NCI-H1092 (cell line): ENCODE measurements at regions not wholly inside any gene's neighbourhood (a gene's known extent, or its start where the extent isn't known, plus 50 kb on each side); places are given as distances from the start of the nearest gene placed in this dataset.
A peak's percentile ranks its signal among the peaks of the same experiment; 100 is the strongest.
"Not testable (repeated sequence)": the region's sequence is repeated elsewhere in the genome, so short reads cannot be mapped to it uniquely, and the experiment has no call there.

ENCODE experiments used
- DNase-seq: peaks from one replicate; lab custom pipeline; 2025; lab: John Stamatoyannopoulos, UW

DNA sequence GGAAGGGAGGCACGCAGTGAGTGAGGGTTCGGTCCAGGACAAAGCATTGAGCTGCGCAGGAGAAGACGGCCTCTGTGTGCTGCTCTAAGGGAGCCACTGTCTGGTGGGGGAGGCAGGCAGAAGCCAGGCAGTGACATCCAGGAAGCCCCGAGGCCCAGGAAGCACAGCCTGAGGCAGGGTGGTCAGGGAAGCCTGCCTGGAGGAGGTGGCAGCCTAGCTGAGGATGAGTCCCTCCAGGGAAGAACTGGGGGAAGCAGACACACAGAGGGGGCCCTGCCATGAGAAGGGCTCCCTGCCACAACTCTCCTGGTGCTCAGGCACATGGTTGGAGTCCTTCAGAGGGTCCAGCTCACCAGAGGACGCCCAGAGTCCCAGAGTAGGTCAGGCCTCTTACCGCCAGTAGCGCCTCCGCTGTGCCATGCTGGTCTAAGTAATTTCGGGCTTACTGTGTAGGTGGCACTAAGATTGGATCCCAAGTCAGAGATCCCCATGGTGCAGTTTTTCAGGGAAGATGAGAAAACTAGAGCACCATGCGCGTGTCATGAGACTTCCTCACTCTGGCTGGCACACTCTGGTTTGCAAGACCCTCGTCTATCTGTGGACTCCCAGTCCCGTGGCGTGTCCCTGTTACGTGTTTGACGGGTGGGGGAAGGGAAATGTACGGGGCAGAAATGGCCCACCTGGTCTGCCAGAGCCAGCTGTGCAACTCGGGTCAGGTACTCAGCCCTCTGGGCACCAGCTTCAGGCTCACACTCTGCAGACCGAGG, 887.2 kb downstream of the BRD1 start:
- DNase-seq: no peak

DNA sequence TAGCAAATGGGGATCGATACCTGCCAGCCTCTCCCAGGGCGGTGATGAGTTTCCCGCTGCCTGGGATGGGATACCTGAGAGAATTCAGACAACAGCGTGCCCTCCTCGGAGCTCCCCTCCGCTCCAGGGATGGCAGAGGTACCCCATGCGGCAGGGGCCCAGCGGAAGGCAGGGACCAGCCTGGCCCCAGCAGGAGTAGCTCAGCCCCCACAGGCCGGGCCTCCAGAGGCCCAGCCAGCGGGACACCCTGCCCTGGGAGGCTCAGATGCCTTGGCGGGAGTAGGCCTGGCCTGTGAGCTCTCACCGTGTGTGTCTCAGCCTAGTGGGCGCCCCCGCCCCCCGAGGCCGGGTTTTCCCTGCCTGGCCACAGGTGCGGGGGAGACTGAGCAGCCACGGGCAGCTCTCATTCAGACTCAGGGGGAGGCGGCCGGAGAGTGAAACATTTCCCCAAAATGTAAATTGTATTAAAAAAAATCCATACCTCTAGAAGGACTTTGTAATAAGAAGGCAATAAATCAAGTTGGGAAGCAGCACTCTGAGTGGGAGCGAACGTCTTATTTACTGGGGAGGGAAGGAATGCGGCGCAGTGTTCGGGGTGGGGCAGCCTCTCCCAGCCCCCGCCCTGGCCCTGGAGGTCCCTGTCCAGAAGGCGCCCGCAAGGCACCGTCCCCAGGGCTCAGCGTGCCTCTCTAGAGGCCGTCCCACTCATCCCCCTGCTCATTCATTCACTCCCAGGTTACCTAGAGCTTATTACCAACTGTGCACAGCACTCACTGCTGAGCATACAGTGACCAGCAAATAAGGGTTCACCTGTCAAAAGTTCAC, 888.0 kb downstream of the BRD1 start:
- no peak for DNase-seq

DNA sequence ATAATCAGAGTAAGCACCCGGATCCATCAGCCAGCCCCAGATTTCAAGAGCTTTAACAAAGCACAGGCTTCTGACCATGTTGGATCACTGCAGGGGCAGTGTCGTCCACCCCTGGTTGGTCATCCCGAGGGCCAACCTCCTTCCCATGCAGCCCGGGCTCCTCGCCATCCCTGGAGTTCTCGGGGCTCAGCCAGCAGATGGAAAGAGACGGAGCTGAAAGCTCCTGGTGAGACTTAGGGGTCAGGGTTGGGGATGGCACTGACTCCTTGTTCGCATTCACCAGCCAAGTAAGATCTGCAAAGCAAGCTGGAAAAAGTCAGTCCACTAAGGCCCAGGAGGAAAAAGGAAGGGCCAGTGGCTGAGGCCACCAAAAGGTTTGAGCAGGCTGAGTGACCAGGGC, 888.9 kb downstream of the BRD1 start:
- no peak for DNase-seq

DNA sequence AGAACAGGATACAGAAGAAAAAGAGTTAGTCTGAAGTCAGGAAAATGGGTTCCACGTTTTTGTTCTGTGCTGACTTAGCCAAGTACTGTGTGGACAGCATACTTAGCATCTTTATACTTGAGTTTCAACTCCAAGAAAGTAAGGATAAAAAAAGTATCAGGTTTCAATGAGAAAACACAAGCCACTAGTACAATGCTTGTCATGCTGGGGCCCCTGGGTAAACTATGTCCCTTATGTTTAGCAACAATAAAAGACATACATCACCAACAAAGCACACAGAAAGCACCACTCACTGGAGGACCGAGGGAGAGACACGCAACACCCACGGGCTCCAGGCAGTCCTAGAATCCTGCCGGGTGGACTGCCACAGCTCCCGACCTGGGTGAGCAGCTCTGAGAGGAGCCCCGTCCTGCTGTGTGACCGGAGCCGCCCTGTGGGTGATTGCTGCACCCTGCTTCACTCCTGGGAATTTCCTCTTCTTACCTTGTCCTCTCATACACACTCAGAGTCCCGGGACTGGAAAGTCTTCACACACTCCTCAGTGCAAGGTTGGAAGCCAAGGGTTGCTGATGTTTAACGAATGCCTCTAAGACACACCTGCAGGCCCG, 890.5 kb downstream of the BRD1 start:
- DNase-seq: no peak

DNA sequence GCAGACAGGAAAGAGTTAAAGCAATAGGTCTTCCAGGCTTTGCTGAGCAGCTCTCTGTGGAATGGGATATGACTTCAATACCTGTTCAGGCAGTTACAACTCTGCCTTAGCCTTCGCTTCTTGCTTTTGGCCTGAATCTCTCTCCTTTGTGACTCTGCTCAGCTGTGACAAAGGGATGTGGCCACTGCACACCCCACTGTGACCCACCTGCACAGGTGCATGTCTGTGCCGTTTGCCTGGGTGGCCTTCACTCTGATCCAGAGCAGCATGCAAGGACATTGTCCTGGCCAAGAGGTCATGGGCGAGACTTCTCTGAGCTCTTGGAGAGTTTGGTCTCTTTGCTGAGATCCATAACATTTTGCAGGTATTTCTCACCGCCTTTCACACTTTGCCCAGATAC, 891.3 kb downstream of the BRD1 start:
- no peak for DNase-seq

DNA sequence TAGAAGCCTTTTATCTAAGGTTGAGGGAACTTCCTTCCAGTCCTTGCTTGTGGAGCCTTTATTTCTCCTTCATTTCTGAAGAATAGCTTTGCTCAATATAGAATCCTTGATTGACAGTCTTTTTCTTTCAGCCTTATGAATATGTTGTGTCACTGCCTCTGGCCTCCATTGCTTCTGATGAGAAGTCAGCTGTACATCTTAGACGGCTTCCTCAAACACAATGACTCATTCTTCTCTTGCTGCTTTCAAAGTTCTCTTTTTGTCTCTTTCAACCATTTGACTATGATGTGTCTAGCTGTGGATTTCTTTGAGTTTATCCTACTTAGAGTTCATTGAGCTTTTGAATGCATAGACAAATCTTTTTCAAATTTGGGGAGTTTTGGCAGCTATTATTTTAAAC, 893.2 kb downstream of the BRD1 start:
- no peak for DNase-seq

DNA sequence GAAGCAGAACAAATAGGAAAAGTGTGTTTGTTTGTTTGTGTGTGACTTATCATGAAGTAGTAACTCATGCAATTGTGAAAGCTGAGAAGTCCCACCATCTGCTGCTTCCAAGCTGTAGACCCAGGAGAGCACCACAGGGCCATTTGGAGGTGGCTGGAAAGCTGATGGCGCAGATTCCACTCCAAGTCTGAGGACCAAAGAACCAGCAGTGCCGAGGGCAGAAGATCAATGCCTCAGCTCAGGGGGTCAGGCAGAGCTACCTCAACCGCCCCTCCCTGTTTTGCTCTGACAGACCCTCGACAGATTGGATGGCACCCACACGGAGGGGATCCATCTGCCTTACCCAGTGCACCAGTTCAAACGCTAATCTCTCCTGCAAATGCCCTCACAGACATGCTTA, 896.2 kb downstream of the BRD1 start:
- DNase-seq: no peak

DNA sequence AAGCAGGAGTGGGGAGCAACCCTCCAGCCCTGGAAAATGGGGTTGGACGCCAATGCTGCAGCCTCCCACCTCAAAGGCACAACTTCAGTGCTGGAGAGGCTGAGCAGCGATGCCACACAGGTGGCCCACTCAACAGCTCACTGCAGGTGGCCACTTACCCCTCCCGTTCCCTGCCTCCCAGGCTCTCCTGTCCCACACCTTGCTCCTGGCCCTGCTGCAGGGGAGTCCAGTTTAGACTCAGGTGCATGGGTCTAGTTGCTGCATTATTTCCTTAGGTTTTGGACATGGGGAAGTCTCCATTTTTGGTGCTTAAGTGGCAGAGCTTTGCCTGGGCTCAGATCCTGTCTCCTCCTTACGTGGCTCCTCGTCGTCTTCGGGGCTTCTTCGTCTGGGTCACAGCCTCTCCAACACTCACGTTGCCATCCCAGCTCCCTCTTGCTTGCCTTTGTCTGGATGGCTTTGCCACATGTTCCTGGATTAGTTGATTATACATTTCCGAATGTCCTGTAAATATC, 898.3 kb downstream of the BRD1 start:
- no peak for DNase-seq

DNA sequence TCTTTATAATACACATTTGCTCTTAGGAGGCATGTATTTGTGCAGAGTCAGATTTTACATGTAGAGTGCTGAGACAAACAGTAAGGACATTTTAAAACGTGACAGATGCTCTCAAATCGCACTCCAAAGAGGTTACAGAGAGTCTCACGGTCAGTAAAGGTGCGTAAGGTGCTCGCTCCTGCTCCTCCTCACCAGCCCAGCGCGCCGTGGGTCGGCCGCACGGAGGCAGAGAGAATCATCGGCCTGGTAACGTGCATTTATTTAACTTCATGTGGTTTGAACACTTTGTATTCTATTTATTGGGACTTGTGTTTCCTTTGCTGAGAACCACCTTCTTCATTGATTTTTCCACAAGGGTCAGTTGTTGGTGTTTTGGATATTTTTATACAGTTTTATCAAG, 900.1 kb downstream of the BRD1 start:
- DNase-seq: no peak

DNA sequence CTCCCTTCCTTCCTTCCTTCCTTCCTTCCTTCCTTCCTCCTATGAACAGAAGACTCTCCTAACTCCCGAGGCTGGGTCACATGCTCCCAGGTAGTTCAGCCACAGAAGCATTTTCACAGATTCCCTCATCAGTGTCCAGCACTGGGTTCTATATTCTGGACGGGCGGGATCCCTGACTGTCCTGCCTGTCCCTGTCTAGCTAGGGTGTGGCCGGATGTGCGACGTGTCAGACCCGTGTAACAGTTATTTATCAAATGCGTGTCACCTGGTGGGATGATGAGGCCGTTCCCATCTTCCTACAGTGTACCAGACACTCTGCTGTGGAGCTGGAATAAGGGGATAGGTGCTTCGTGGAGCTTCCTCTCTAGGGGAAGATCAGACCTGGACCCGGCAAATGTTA, 901.0 kb downstream of the BRD1 start:
- DNase-seq: no peak

DNA sequence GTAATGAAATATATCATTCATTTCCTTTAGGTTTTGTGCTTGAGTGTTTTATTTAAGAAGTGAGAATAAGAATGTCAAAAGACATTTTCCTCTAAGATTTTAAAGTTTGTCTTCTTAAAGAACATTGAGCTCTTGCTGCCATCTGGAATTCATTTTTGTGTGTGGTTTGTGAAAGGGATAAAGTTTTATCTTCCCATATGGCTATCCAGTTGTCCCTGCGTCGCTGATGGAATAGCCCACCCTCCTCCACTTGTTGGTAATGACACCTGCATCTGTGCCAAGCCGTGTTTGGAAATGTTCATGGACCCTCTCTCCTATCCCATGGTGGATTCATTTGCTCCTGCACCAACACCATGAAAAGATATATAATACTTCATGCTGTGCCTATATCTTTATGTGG, 901.5 kb downstream of the BRD1 start:
- DNase-seq: no peak

DNA sequence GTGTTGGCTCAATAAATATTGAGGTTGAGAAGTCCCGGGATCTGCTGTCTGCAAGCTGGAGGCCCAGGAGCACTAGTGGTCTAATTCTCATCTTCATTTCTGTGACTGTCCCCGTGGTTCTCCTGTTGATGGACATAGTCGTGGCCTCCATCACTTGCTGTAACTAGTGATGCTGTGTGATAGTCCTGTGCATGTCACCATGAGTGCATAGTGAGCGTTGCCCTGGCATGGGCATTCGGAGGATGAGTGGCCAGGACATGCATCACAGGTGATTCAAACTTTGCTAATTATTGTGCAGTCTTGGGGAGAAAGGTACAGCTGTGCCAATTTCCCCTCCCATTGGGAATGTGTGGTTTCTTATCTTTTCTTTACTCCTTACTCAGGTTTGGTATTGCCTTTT, 902.2 kb downstream of the BRD1 start:
- DNase-seq: no peak

DNA sequence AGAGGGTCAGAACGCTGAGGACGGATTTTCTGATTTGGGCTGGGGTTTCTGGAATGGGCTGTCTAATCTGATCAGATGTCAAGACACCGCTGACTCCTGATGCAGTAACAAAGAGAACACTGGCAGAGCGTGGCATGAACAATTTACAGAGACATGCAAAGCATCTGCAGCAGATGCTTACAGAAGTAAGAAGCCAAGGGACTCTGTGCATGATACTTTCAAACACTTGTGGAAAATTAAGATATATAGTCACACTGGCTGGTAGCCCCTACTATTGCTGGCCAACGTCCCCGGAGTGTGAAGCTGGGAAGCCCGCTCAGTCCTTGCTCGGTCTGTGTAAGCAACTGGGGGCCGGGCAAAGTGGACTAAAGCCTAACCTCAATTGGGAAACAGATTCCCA, 903.7 kb downstream of the BRD1 start:
- DNase-seq: no peak

DNA sequence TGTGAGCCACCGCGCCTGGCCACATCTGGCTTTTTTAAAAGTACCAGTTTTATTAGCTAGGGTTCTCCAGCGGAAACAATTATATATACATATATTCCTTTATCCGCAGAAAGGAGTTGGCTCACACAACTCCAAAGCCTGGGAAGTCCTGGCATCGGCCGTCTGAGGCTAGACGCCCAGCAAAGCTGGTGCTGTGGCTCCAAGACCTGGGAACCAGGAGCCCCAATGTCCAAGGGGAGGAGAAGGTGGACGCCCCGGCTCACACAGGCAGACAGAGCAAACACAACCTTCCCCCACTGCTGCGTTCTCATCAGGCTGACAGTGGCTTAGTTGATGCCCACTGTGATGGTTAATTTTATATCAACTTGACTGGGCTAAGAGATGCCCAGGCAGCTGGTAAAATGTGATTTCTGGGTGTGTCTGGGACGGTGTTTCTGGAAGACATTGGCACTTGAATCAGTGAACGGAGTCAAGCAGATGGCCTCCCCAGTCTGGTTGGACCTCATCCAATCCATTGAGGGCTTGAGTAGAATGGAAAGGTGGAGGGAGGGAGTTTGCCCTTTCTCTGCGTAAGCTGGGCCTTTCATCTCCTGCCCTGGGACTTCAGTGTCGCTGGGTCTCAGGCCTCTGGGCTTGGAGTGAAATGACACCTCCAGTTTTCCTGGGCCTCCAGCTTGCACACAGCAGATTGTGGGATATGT, 904.4 kb downstream of the BRD1 start:
- DNase-seq: peak; percentile 8

DNA sequence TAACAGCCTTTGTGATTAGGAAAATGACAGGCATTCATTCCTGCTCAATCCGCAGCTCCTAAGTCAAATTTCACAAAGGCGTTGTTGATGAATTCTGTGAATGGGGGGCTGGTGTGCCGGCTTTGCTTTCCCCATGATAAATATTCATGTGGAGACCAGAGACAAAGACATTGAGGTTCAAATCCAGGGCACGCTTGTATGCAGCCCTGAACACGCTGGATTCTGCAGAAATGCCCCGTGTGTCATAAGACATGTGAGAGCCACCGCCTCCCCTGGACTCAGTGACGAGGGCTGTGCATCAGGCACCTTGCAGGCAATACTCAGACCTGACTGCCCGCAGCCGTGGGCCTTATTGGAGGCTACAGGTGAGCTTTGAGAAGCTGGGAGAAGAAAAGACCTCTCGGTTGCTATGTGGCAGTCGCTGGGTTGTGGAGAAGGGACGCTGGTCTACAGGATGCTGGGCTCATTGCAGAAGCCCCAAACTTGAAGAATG, 906.2 kb downstream of the BRD1 start:
- no peak for DNase-seq

DNA sequence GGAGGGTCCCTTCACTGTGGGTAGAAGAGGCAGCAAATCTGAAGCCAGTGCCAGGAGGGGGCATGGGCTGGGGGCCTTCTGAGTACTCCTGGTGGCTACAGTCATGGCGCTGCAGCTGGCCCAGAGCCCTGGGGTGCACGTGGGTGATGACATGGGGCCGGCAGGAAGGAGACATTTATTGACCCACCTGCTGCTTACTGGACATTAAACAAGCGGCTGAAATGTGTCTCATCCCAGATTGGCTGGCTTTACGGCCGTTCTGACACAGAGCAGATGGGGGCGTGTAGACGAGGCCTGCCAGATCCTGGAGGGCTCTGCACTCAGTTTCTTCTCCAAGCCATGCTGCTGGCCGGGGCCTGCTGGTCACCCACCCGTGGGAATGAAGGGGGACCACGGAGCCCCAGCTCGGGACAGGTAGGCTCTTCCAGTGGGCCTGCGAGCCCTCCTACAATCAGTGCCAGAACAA, 906.9 kb downstream of the BRD1 start:
- DNase-seq: peak; percentile 10

DNA sequence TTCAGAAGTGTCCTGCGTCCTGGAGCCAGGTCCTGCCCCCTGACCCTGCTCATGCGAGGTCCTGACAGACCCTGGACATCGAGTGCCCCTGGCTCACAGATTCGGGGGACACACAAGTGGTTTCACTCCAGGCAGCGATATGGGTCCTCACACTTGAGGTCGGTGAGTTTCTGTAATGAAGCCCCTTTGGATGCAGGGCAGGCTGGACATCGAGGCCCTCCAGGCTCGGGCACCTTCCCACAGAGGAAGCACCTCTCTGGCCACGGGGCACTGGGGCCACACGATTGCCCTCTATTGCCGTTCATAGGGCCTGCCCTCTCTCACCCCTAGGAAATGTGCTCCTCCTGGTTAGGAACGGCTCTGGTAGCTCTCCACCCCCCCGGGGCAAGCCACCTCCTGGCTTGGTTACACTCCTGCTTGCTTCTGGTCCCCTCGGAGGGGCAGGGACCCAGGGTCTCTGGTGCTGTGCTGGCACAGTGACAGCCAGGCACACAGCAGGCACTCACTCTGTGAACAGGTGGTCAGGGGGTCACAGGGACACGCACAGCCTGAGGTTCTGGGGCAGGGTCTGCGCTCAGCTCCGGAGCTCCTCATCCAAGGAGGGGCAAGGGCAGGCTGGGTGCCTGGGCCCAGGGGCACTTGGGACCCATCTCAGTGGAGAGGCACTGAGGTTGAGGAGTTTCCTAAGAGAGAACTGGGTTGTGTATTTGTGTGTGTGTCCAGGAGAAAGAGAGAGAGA, 907.7 kb downstream of the BRD1 start:
- DNase-seq: no peak

DNA sequence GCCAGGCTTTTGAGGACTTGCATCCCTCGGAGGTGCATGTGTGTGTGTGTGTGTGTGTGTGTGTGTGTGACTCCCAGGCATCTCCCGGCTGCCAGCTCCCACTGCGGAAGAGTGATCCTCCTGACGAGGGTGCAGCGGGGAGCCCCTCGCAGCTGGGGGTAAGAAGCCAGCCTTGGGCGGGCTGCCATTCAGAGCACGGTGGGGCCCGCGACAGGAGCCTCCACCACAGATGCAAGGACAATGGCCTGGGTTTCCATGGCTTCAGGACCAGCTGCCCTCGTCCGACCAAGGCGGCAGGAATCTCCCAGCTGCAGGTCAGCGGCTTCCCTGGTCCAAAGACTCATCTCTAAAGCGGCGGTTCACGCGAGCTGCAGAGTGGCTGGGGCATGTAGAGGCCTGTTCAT, 908.5 kb downstream of the BRD1 start:
- no peak for DNase-seq

DNA sequence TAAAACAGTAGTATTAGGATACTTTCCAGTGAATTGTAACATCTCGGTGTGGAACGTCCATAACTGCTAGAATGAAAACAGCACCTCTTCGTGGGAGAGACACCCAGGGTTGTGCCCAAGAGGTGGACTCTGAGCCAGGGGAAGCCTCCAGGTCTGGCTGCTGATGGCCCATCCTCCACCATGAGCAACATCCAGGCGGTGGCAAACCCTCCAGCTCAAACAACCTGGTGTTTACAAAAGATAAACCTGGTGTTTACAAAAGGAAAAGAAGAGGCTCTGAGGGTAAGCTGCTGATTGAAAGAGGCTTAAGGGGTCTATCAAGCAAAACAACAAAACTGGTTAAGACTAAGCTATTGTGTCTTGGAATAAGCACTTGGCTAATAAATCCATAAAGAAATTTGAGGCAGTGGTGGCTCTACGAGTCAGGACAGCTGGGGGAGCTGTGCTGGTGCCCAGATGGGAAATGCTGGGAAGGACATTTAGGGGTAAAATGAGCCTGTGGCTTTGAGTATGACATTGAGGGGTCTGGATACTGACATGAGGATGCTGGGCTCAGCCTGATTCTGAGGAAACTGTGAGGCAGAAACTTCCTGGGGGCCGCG, 909.0 kb downstream of the BRD1 start:
- peak; percentile 23 for DNase-seq

DNA sequence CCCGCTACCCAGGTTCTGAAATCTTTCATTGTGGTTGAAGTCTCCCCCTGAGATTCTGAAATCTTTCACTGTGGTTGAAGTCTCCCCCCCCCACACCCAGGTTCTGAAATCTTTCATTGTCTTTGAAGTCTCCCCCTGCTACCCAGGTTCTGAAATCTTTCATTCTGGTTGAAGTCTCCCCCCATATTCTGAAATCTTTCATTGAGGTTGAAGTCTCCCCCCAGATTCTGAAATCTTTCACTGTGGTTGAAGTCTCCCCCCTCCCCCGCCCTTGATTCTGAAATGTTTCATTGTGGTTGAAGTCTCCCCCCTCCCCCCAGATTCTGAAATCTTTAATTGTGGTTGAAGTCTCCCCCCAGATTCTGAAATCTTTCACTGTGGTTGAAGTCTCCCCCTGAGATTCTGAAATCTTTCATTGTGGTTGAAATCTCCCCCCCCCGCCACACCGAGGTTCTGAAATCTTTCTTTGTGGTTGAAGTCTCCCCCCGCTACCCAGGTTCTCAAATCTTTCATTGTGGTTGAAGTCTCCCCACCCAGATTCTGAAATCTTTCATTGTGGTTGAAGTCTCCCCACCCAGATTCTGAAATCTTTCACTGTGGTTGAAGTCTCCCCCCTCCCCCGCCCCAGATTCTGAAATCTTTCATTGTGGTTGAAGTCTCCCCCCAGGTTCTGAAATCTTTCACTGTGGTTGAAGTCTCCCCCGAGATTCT, 915.2 kb downstream of the BRD1 start:
- not testable (repeated sequence) for DNase-seq
